HG03565 (cell line): ENCODE measurements at regions not wholly inside any gene's neighbourhood (a gene's known extent, or its start where the extent isn't known, plus 50 kb on each side); places are given as distances from the start of the nearest gene placed in this dataset.
"Not testable (repeated sequence)": the region's sequence is repeated elsewhere in the genome, so short reads cannot be mapped to it uniquely, and the experiment has no call there.

ENCODE experiments used
- ATAC-seq: cut with Tn5 transposase; IDR thresholded peaks from one replicate; pipeline ENCODE4 v1.9.1; 2021; ENCODE audit warnings: mild to moderate bottlenecking, moderate library complexity; ENCODE audit not compliant: unreplicated experiment

GRCh38 chr2:95682889-95683517 is 91.2 kb downstream of the TRIM43 start:
- not testable (repeated sequence) for ATAC-seq

DNA sequence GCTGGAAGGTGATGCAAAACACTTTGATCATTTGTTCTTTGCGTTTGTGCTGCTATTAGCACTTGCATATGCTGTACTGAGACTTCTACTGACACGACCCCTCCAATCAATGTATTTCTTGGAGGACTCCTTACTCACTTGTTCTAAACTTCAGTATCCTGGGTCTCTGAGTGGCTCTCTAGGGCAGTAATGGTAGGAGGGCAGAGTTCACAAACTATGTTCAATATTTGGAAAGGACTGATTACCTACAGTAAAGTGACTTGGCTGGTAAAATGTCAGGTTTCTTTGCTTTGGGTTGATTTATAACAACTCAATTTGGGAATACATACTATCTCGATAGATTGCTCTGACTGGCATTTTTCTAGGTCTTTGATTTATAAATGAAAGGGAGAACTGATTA is 93.7 kb downstream of the TRIM43 start:
- ATAC-seq, result no peak

- not testable (repeated sequence) for ATAC-seq
These were observed 94.4 kb downstream of the TRIM43 start for GRCh38 chr2:95686056-95686825.

- ATAC-seq, result not testable (repeated sequence)
These were observed 96.1 kb downstream of the TRIM43 start for GRCh38 chr2:95687852-95688251.

DNA sequence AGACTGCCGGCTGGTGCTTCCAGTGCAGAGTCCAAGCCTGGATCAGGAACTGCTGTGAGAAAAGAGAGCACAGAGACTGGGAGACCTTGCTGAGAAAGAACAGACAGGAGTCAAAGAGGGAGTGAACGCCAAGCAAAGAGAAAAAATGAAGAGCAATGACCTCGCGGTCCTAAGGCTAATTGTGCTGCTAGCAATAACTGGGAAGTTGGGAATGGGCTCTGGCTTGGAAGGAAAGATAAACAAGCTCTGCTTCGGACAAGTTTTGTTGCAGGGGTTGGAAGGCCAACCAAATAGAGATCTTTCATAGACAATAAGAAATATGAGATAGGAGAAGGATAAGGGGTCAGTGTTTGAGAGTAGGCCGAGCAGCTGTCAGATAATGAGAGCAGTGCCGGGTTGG is 99.4 kb downstream of the TRIM43 start:
- ATAC-seq, result not testable (repeated sequence)

DNA sequence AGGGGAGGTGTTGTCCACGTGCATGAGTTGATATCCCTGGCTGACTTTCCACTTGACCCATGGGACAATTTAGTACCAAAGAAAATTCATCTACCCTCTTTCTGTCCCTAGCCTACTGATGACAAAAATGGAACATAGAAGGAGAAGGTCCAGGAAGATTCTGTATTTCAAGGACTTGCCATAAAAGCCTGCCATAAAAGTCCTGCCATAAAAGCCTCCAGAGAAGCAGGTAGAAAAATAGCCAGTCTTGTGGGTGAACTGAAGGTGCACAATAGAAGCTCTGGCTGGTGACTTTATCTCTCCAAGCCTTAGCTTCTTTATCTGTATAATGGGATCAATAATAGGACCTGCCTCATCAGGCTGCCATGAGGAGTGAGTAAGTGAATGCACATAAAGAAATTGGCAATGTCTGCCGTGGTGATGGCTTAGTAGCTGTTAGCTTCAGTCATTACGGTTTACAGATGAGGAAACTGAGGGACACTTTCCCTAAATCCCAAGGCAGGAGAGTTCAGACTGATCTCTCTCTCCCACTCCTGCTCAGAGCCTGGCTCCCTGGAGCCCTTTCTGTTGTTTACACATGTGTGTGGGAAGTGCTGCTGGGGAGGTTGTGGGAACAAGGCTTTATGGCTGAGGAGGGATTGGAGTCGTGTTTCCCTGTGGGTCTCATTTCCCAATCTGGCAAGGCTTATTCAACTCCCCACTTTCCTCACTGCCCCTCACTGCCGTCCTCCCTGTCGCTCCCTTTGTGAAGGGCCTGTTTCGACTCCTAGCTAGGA is 101.5 kb downstream of the TRIM43 start:
- ATAC-seq, result not testable (repeated sequence)

- no peak for ATAC-seq
These were observed 103.8 kb downstream of the TRIM43 start for GRCh38 chr2:95695613-95696012.

DNA sequence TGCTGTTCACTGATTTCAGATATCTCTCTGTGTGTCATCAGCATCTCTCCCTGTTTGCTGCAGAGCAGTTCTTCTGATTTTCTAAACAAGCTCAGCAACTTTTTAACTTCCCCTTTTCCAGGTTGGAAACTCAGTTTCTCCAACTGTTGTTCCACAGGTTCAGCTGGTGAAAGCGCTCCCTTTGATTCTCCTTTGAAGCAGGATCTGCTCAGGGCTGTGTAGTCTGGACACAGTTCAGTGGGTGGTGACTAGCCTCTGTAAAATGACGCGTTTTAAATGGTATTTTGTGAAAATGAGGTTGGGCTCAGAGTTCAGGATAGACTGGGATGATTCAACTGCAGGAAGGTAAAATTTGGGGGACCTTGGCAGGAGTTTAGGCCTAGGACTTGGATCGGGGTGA is 106.3 kb downstream of the TRIM43 start:
- ATAC-seq, result no peak

DNA sequence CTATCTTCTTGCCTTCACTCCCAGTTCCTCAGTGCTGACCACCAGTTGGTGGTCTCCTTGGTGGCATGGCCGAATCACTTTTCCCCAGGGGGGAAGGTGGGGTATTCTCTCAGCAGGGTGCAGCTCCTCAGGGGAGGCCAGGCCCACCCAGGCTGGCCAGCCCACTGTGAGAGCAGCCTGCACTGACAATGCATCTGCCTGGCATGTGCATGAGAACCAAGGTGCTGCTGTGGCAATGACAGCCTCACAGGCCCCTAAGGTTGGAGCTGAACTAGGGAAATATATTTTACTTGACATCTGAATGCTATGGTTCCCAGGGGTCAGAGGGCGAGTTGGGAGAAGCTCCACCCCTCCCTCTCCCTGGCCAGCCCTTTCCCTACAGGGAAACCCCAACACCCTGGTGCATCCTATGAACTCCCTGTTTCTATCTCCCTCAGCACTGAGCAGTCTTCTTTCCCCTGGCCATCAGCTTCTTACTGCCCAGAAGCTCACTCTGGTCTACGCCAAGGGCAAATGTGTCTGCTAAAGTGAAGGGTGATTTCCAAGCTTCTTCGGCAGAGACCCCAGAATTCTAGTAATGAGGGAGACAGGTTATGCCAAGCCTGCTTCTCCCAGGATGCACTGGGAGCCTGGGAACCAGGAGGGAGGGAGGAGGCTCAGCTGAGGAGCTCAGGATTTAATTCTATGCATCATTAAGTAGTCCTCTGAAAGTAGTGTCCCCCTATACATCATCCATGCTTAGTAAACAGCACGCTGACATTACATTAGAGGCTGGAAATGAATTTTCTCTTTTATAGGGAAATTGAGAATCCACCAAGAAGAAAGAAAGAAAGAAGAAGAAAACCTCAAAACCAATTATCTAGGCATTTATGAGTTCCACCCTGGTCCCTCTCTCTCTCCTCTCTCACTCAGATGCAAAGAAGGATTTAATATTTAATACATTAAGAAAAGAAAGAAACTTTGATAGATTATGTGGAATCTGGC is 107.7 kb downstream of the TRIM43 start:
- ATAC-seq, result not testable (repeated sequence)

GRCh38 chr2:95700519-95700918 is 108.7 kb downstream of the TRIM43 start:
- ATAC-seq, result no peak

DNA sequence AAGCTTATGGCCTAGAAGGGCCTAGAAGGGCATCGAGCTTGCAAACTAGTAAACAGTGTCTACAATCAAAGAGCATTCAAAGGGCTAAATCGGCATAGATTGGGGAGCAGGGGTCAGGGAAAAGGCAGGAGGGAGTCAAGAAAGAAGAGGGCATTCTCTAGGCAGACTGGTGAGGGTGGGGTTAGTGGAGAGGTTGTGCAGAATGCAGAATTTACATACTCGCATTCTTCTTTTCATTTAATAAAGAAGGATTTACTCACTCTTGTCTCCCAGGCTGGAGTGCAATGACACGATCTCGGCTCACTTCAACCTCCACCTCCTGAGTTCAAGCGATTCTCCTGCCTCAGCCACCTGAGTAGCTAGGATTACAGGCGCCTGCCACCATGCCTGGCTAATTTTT is 110.7 kb downstream of the TRIM43 start:
- no peak for ATAC-seq

DNA sequence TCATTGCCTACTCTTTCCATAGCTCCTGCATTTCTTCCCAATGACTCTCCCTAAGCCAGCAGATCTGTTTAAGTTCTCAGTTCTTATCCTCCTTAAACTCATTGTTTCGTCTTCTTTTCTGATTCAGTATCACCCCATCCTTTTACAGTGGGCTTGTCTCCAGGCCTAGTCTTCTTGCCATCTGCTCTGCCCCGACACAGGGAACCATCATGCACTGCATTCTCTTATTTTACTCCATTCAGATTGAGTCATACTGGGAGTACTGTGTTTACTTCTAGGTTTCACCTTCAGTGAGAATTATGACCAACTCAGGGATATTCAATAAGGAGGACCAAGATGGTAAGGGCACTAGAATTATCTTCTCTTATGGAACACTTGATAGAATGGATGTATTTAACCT is 115.4 kb downstream of the TRIM43 start:
- ATAC-seq, result not testable (repeated sequence)

- ATAC-seq, result no peak
These were observed 116.0 kb downstream of the TRIM43 start for GRCh38 chr2:95707837-95708236.

DNA sequence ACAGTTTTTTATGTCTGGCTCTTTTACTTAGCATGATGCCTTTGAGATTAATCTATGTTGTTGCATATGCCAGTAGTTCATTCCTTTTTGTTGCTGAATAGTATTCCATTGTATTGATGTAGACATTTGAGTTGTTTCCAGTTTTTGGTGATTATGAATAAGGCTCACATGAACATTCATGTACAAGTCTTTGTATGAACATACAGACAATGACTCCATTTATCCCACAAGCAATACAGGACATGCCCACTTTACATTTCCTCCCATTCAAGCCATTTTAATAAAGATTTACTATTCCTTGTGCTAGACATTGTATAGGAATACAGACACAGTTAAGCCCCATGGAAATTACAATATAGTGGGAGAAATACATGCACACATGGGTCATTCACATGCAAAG is 118.0 kb downstream of the TRIM43 start:
- no peak for ATAC-seq

DNA sequence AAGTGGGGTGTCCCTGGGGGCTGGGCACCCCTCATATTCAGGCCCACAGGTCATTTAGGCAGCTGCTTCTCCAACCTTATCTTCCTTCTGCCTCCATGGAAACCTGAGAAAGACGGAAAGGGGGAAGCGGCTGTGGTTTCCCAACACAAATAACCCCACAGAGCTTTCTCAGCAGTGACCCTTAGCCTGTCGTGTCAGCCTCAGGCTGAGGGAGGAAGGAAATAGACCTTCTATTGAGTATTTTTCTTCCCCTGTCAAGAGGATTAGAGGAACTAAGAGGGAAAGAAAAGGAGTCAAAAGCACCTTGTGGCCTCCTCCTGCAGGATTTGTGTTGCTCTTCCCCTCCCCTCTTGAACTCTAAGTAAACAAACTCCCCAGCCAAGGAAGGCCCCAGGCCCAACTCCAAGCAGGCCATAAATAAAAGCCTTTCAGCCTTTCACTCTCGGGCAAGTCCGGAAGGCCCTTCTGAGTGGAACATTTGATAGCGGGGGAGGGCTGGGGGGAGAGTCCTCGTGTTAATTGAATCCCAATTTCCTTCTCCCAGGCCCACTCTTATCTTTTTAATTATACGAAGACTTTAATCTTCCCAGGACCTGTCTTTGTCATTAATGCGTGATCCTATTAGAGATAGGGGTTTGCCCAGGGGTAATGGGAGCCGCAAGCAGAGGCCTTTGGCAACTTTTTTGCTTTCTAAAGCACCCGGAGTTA is 121.8 kb downstream of the TRIM43 start:
- not testable (repeated sequence) for ATAC-seq

GRCh38 chr2:95714398-95714797 is 122.6 kb downstream of the TRIM43 start:
- ATAC-seq, result not testable (repeated sequence)

- no peak for ATAC-seq
These were observed 127.8 kb downstream of the TRIM43 start for GRCh38 chr2:95719473-95720060.

DNA sequence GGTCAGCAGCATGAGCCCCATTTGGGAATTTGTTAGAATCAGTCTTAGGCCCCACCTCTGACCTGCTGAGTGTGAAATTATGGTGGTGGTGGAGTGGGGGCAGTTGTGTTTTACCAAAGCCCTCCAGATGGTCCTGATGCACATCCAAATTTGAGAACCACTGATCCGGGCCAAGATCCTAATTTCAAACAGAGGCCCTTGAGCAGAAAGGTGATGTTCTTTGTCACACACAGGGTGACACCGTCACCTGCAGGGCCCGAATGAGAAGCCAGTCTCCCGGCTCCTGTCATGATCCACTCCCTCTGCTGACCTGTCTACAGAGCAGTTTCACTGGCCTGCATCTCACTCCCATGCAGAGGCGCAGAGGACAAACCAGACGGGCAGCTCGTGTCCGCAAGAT is 129.9 kb downstream of the TRIM43 start:
- ATAC-seq, result no peak

- ATAC-seq, result no peak
These were observed 130.4 kb downstream of the TRIM43 start for GRCh38 chr2:95722131-95722697.
